GM12878 (cell line): ENCODE measurements at regions not wholly inside any gene's neighbourhood (a gene's known extent, or its start where the extent isn't known, plus 50 kb on each side); places are given as distances from the start of the nearest gene placed in this dataset.

Experiments used
- ATAC-seq: fragments of 200-7000 bp; cut with Tn5 transposase; 3 replicates; pipeline ENCODE4 v1.9.1; 2020; ENCODE audit warnings: mild to moderate bottlenecking, moderate library complexity
- BruUV-seq: library from RNA; stranded (reverse); fragments of 400-500 nt; replicated peaks from 2 replicates; lab custom pipeline; 2021; lab: Mats Ljungman, UMichigan
- CTCF ChIA-PET: fragments of 300-600 bp; sonication (Branson Sonifier 250); formaldehyde crosslinking; extraction: SDS; loops from one replicate; lab custom pipeline; 2021; ENCODE audit warnings: inconsistent platforms; lab: Yijun Ruan, JAX
- POLR2A ChIA-PET: fragments of 350-600 bp; formaldehyde crosslinking; extraction: SDS; loops from one replicate; lab custom pipeline; 2021; ENCODE audit warnings: inconsistent platforms; lab: Charles Lee
- RAD21 ChIA-PET: fragments of 300-600 bp; sonication (Branson Sonifier 250); formaldehyde crosslinking; loops from one replicate; lab custom pipeline; 2023; ENCODE audit warnings: antibody characterized with exemption; ENCODE audit not compliant: unreplicated experiment; lab: Charles Lee
- SMC1A ChIA-PET: fragments of 300-600 bp; sonication (Branson Sonifier 250); formaldehyde crosslinking; loops from one replicate; lab custom pipeline; 2023; ENCODE audit not compliant: unreplicated experiment, uncharacterized antibody; lab: Charles Lee
- DNase-seq: peaks from one replicate; pipeline ENCODE4 v3.0.0-alpha.2; 2011; ENCODE audit warnings: low read depth, low spot score
- FAIRE-seq: peaks from 3 replicates; lab custom pipeline; 2011; peaks lifted over from hg19 to GRCh38; lab: Jason Lieb, UNC
- H2AFZ ChIP-seq: 2 replicates; pipeline ENCODE4 v1.6.0; 2011; ENCODE audit warnings: low read depth, low read length, control low read depth; ENCODE audit not compliant: control insufficient read depth
- H3K27ac ChIP-seq: 2 replicates; pipeline ENCODE4 v1.5.1; 2011; ENCODE audit warnings: control low read depth; ENCODE audit not compliant: control insufficient read depth, insufficient read depth
- H3K27me3 ChIP-seq, 2 experiments: replicated peaks in 1 of 2; 2 replicates each; pipeline versions ENCODE4 v1.6.0 to v1.6.1; 2011; ENCODE audit warnings: low read length in 1 of 2; ENCODE audit not compliant: control insufficient read depth in 2 of 2, insufficient read depth in 2 of 2
- H3K36me3 ChIP-seq, 2 experiments: 2 replicates each; pipeline ENCODE4 v1.5.1; 2011; ENCODE audit warnings: low read length in 1 of 2; ENCODE audit not compliant: control insufficient read depth in 2 of 2, insufficient read depth in 2 of 2
- H3K4me1 ChIP-seq: 2 replicates; pipeline ENCODE4 v1.6.1; 2011; ENCODE audit warnings: mild to moderate bottlenecking, low read length, moderate library complexity, mixed read lengths; ENCODE audit not compliant: control insufficient read depth, insufficient read depth
- H3K4me2 ChIP-seq: 2 replicates; pipeline ENCODE4 v1.6.0; 2011; ENCODE audit warnings: control low read depth; ENCODE audit not compliant: control insufficient read depth, insufficient read depth
- H3K4me3 ChIP-seq: fragments of 200-600 bp; sonication (generic); 2 replicates; pipeline ENCODE4 v1.5.1; 2016
- H3K79me2 ChIP-seq: 2 replicates; pipeline ENCODE4 v1.6.0; 2011; ENCODE audit warnings: low read length; ENCODE audit not compliant: control insufficient read depth, insufficient read depth
- H3K9ac ChIP-seq: 2 replicates; pipeline ENCODE4 v1.8.0; 2011; ENCODE audit warnings: low read length, control low read depth, mixed read lengths; ENCODE audit not compliant: control insufficient read depth, insufficient read depth
- H3K9me3 ChIP-seq: replicated peaks from 3 replicates; pipeline ENCODE4 v1.5.1; 2011; ENCODE audit warnings: mild to moderate bottlenecking, low read length; ENCODE audit not compliant: control insufficient read depth, insufficient read depth
- H4K20me1 ChIP-seq: 2 replicates; pipeline ENCODE4 v1.6.0; 2011; ENCODE audit not compliant: control insufficient read depth, insufficient read depth
- BRCA1 ChIP-seq: IDR thresholded peaks from 2 replicates; pipeline ENCODE4 v1.6.1; 2011; ENCODE audit warnings: low read depth, low read length, improper control_type of control experiment
- EP300 ChIP-seq, 2 experiments: fragments of 150-350 bp in 1 of 2; IDR thresholded peaks; 2 replicates each; pipeline ENCODE4 v1.6.1; 2011 to 2012; ENCODE audit warnings: low read depth in 2 of 2, low read length in 2 of 2, borderline replicate concordance in 1 of 2, improper control_type of control experiment in 1 of 2, inconsistent platforms in 1 of 2; ENCODE audit not compliant: control insufficient read depth in 1 of 2
- KAT2A ChIP-seq: conservative IDR thresholded peaks from 2 replicates; pipeline ENCODE4 v1.6.1; 2011; ENCODE audit warnings: low read depth, low read length; ENCODE audit not compliant: control insufficient read depth
- RB1 ChIP-seq: fragments of 450-650 bp; formaldehyde crosslinking; IDR thresholded peaks from 2 replicates; pipeline ENCODE4 v1.6.1; 2017; ENCODE audit warnings: mild to moderate bottlenecking, borderline replicate concordance
- SMC3 ChIP-seq: IDR thresholded peaks from 2 replicates; pipeline ENCODE4 v1.6.1; 2011; ENCODE audit warnings: low read length, improper control_type of control experiment, borderline replicate concordance
- STAT1 ChIP-seq: fragments of 450-650 bp; conservative IDR thresholded peaks from 2 replicates; pipeline ENCODE4 v1.6.1; 2014; ENCODE audit warnings: antibody characterized with exemption, mild to moderate bottlenecking
- TCF3 ChIP-seq: IDR thresholded peaks from 2 replicates; pipeline ENCODE4 v1.6.1; 2012; ENCODE audit warnings: low read depth, mild to moderate bottlenecking, low read length, borderline replicate concordance; ENCODE audit not compliant: insufficient read depth
- WRNIP1 ChIP-seq: IDR thresholded peaks from 2 replicates; pipeline ENCODE4 v1.6.1; 2011; ENCODE audit warnings: low read depth, low read length, improper control_type of control experiment, borderline replicate concordance
- WGBS: methylation state at CpG from one replicate; pipeline ENCODE4 v1.1.6; 2016; ENCODE audit warnings: low lambda C conversion rate; ENCODE audit not compliant: insufficient replicate concordance, insufficient coverage; ENCODE audit errors: missing lambda C conversion rate; 5-methylcytosine and 5-hydroxymethylcytosine counted together
- in situ Hi-C: fragments of 300-500 bp; cut with MboI; formaldehyde crosslinking; loops from 9 replicates; pipeline ENCODE4 v1.14.3; 2018; ENCODE audit warnings: mixed read lengths
- intact Hi-C: fragments of 100-400 bp; cut with micrococcal nuclease; formaldehyde crosslinking; loops from one replicate; pipeline ENCODE4 v1.14.2; 2022; ENCODE audit not compliant: unreplicated experiment
- TF ChIP-seq, protein P1 (sequence below): fragments of 450-650 bp; conservative IDR thresholded peaks from 2 replicates; pipeline ENCODE4 v1.6.1; 2017; ENCODE audit warnings: mild to moderate bottlenecking, moderate library complexity

DNA sequence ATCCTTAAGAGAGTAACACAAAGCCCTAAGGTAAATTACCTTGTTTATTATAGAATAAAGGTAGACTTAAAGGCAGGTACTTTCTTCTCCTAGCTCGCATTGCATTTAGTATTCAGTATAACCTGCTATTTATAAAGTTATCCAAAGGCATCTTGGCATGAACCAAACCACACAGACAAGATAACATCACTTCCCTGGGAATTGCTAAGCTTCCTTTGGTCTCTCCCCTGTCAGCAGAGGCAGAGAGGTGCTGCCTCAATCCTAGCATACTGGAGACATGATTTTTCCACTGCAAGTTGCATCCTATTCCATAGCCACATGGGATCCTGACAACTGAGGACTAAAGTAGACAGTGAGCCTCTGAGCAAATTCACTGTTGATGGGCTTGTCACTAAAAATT lies 101.7 kb upstream of the IL6 start (continued):
- TF ChIP-seq STAT1 (no peak), KAT2A (no peak)

DNA sequence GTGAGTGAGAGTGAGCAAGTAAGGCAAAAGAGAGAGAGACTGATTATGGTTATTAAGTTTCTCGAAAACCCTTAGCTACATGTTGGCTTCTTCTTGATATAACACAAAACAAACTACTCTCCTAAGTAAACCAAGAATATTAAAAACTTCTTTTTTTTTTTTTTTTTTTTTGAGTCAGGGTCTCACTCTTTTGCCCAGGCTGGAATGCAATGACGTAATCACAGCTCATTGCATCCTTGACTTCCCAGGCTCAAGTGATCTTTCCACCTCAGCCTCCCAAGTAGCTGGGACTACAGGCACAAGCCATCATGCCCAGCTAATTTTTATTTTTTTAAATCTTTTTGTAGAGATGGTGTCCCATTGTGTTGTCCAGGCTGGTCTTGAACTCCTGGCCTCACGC lies 102.2 kb upstream of the IL6 start:
- Histone ChIP-seq H3K36me3 (no peaks in the 10 kb centered on the region), H3K4me1 (no peaks in the 10 kb centered on the region), H3K4me3 (no peak overlapping the region), H3K9ac (no peak overlapping the region), H3K9me3 (no peaks in the 10 kb centered on the region; the same call in 2 of the 3 replicates), H3K27ac (no peak overlapping the region)
- 46% methylated on average over 3 of the region's 3 CpGs for WGBS
- in situ Hi-C loops: no loop called here
- FAIRE-seq (no peak), DNase-seq (no peak)
- ChIA-PET POLR2A (interaction anchor here (0.5 to 0.6 kb wide), 3 partner anchors 72 to 305 kb away, joined by 3 to 5 read pairs (median 5); no protein-coding TSS in a partner anchor), RAD21 (no interaction called here)
- intact Hi-C loops: no loop called here
- TF ChIP-seq, protein P1, sequence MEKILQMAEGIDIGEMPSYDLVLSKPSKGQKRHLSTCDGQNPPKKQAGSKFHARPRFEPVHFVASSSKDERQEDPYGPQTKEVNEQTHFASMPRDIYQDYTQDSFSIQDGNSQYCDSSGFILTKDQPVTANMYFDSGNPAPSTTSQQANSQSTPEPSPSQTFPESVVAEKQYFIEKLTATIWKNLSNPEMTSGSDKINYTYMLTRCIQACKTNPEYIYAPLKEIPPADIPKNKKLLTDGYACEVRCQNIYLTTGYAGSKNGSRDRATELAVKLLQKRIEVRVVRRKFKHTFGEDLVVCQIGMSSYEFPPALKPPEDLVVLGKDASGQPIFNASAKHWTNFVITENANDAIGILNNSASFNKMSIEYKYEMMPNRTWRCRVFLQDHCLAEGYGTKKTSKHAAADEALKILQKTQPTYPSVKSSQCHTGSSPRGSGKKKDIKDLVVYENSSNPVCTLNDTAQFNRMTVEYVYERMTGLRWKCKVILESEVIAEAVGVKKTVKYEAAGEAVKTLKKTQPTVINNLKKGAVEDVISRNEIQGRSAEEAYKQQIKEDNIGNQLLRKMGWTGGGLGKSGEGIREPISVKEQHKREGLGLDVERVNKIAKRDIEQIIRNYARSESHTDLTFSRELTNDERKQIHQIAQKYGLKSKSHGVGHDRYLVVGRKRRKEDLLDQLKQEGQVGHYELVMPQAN: no peak
- TF ChIP-seq BRCA1 (no peak), TCF3 (no peak), SMC3 (no peak), EP300 (IDR thresholded peaks at IDR 0.05; ENCODE audit: borderline replicate concordance in 1 of 2, control insufficient read depth in 1 of 2, low read depth in 2 of 2, low read length in 2 of 2) (no peak), WRNIP1 (no peak), RB1 (no peak)
- TF ChIP-seq, all 136 proteins: peak for 0
- CTCF ChIA-PET: interaction anchor here (1.6 kb wide), 1 partner anchor 15 kb away, joined by 3 read pairs; no protein-coding TSS in a partner anchor
- H2AFZ ChIP-seq: no peak overlapping the region
- no peaks in the 10 kb centered on the region; a peak in 1 of 4 replicates for H3K27me3 ChIP-seq
- no peaks in the 10 kb centered on the region for H4K20me1 ChIP-seq
- SMC1A ChIA-PET: no interaction called here
- ATAC-seq: no peak
- no TSS peak for BruUV-seq
- H3K79me2 ChIP-seq: no peaks in the 10 kb centered on the region
- no peak overlapping the region for H3K4me2 ChIP-seq
